Testis (tissue), 2 donors: ENCODE measurements at regions not wholly inside any gene's neighbourhood (a gene's known extent, or its start where the extent isn't known, plus 50 kb on each side); places are given as distances from the start of the nearest gene placed in this dataset.

Experiments used
- DNase-seq: peaks from one replicate; pipeline ENCODE4 v3.0.0-alpha.2; 2019
- H3K27ac ChIP-seq, 2 donors: fragments of 200-600 bp; sonication (generic); one replicate each; pipeline ENCODE4 v1.5.1; 2019
- H3K27me3 ChIP-seq: fragments of 200-600 bp; sonication (generic); one replicate; pipeline ENCODE4 v1.5.1; 2019
- H3K36me3 ChIP-seq: fragments of 200-600 bp; sonication (generic); one replicate; pipeline ENCODE4 v1.5.1; 2017; ENCODE audit warnings: low read depth; ENCODE audit errors: missing control alignments
- H3K4me1 ChIP-seq: fragments of 200-600 bp; sonication (generic); one replicate; pipeline ENCODE4 v1.5.1; 2019
- H3K4me3 ChIP-seq, 2 donors: fragments of 200-600 bp; sonication (generic); one replicate each; pipeline ENCODE4 v1.5.1; 2017 to 2019
- H3K9me3 ChIP-seq: fragments of 200-600 bp; sonication (generic); one replicate; pipeline ENCODE4 v1.5.1; 2017
- POLR2A ChIP-seq: fragments of 450-650 bp; IDR thresholded peaks from one replicate; pipeline ENCODE4 v1.6.1; 2017; ENCODE audit warnings: antibody characterized with exemption, mild to moderate bottlenecking, moderate library complexity
- WGBS, 2 donors: methylation state at CpG; one replicate each; pipeline ENCODE4 v1.1.5; 2018; 5-methylcytosine and 5-hydroxymethylcytosine counted together
- intact Hi-C: fragments of 100-400 bp; cut with DNase I; formaldehyde crosslinking; loops from one replicate; pipeline ENCODE4 v1.15.1; 2023; ENCODE audit warnings: low total_unique reads
- TF ChIP-seq, protein P1 (sequence below), 3 experiments: fragments of 450-650 bp in 2 of 3; fragments of 200-600 bp in 1 of 3; sonication (generic) in 1 of 3; IDR thresholded peaks; one replicate each; pipeline ENCODE4 v1.5.1; 2016 to 2019; ENCODE audit warnings: antibody characterized with exemption in 3 of 3, mild to moderate bottlenecking in 2 of 3, moderate library complexity in 1 of 3

DNA sequence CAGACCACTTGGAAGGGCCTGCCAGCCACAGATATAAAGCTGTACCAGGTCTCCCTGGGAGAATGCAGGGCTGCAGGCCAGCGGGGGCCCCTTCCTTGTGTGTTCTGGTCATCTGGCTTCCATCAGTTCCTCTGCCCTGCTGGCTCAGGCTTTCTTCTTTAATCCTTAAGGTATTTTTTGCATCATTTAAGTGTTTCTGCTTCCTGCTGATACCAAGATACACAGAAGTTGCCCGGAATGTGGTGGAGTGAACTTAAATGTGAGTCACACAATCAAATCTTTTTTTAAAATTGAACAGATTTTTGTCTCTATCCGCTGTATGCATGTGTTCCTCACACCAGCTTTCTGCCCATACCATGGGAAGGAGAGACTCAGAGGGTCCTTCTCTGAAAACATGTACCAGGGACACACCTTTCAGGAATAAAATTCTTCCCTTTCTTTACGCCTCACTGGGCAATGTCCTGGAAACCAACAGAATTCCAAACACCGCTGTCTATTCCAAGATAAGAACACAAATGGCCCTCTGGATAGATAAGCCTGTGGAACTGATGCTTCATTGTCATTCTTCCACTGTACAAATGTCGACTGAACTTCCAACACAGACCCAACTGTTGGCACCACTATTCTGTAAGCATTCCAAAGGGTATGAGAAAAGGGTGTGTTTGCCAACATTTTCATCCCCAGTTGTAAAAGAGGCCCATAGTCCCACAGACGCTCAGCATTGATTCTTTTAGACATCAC lies 206.2 kb upstream of the MYLIP start:
- Histone ChIP-seq H3K27me3 (no peaks in the 10 kb centered on the region), H3K27ac (no peak overlapping the region), H3K36me3 (no peaks in the 10 kb centered on the region), H3K4me3 (no peak overlapping the region), H3K4me1 (no peaks in the 10 kb centered on the region), H3K9me3 (no peaks in the 10 kb centered on the region)
- no peak for TF ChIP-seq POLR2A
- TF ChIP-seq, protein P1, sequence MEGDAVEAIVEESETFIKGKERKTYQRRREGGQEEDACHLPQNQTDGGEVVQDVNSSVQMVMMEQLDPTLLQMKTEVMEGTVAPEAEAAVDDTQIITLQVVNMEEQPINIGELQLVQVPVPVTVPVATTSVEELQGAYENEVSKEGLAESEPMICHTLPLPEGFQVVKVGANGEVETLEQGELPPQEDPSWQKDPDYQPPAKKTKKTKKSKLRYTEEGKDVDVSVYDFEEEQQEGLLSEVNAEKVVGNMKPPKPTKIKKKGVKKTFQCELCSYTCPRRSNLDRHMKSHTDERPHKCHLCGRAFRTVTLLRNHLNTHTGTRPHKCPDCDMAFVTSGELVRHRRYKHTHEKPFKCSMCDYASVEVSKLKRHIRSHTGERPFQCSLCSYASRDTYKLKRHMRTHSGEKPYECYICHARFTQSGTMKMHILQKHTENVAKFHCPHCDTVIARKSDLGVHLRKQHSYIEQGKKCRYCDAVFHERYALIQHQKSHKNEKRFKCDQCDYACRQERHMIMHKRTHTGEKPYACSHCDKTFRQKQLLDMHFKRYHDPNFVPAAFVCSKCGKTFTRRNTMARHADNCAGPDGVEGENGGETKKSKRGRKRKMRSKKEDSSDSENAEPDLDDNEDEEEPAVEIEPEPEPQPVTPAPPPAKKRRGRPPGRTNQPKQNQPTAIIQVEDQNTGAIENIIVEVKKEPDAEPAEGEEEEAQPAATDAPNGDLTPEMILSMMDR (IDR thresholded peaks at IDR 0.05), result no peak
- intact Hi-C loops, result no loop called here
- no peak for DNase-seq
- WGBS, 2 donors, result 72 to 78% methylated on average over 7 of the region's 7 CpGs

DNA sequence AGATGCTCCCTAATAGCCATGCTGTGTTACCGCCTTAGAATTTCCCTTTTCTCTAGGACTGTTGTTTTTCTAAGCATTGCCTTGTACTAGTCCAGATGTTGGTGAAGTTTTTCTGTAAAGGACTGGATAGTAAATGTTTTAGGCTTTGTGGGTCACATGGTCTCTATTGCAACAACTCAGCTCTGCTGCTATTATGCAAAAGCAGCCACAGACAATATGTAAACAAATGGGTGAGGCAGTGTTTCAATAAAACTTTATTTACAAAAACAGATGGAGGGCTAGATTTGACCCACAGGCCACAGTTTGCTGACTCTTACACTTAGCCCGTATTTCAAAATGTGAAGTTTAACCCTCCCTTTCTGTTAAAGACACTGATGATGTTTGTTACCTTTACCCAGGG lies 207.6 kb upstream of the MYLIP start:
- Histone ChIP-seq H3K27ac (no peak overlapping the region), H3K4me1 (no peaks in the 10 kb centered on the region), H3K4me3 (no peak overlapping the region), H3K36me3 (no peaks in the 10 kb centered on the region), H3K27me3 (no peaks in the 10 kb centered on the region), H3K9me3 (no peaks in the 10 kb centered on the region)
- TF ChIP-seq POLR2A, result no peak
- TF ChIP-seq, protein P1 (IDR thresholded peaks at IDR 0.05), result no peak
- intact Hi-C loops, result no loop called here
- DNase-seq, result no peak
- WGBS, 2 donors, result 97 to 98% methylated on average over 2 of the region's 2 CpGs

DNA sequence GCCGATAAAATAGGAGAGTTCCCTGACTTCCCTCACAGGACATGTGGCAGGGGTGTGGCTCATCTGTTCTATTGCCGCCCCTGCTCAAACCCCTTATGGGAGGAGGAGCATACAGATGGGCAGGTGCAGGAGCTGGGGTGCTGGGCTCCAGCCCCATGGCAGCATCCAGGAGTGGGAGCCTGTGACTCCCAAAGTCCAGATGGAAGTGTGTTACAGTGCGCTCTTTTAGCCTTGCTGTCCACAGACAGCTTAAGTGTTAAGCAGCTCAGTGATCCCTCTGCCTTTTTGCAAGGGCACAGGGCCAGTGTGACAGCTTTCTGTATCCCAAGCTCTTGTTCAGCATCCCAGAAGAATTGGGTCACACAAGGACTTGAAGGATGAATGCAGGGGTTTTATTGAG lies 212.3 kb upstream of the MYLIP start:
- 38 to 73% methylated on average over 2 to 3 of the region's 3 CpGs for WGBS, 2 donors
- Histone ChIP-seq H3K4me1 (peaks cover 3% of the 10 kb centered on the region), H3K9me3 (no peaks in the 10 kb centered on the region), H3K27me3 (no peaks in the 10 kb centered on the region), H3K36me3 (no peaks in the 10 kb centered on the region), H3K4me3 (no peak overlapping the region), H3K27ac (no peak overlapping the region)
- intact Hi-C loops, result no loop called here
- TF ChIP-seq, protein P1 (IDR thresholded peaks at IDR 0.05), result no peak
- no peak for TF ChIP-seq POLR2A
- no peak for DNase-seq

DNA sequence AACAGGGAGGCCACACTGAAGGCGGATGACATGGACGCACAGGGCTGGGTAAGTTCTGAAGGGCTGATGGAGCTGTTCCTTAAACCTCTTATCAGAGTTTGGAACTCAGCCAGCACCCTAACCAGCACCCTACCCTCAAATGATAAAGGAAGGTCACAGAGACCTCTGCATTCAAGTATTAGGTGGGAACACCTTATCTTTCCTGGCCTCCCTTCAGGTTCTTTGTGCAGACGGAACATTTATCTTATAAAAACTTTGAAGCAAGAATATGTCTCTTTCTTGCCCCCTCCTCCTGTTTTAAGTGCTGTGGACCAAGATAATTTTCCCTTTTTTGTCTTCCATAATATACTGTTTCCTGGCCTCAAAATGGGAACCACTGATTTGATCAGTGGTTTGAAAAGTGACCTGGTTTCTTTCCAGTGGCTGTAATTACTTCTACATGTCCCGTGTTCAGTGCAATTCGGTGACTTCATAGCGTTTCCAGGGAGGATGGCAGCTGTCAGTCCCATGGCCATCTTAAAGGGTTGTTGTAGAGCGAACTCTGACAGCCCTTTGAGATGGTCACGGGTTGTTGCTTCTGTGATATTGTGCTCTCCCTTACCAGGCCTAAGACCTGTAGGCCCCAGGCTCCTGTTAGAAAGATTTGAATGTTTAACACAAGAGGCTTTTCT lies 213.2 kb upstream of the MYLIP start:
- 59 to 81% methylated on average over 8 of the region's 8 CpGs for WGBS, 2 donors
- intact Hi-C loops, result no loop called here

More for the DNA sequence above, 213.2 kb upstream of the MYLIP start:
- Histone ChIP-seq H3K9me3 (no peaks in the 10 kb centered on the region), H3K27me3 (no peaks in the 10 kb centered on the region), H3K27ac (no peak overlapping the region), H3K4me3 (no peak overlapping the region), H3K4me1 (peaks cover 4% of the 10 kb centered on the region), H3K36me3 (no peaks in the 10 kb centered on the region)
- TF ChIP-seq, protein P1 (IDR thresholded peaks at IDR 0.05), result no peak
- TF ChIP-seq POLR2A, result no peak
- DNase-seq, result no peak
